DND-41 (cell line): ENCODE measurements at regions not wholly inside any gene's neighbourhood (a gene's known extent, or its start where the extent isn't known, plus 50 kb on each side); places are given as distances from the start of the nearest gene placed in this dataset.

ENCODE experiments used
- CTCF ChIP-seq: IDR thresholded peaks from 2 replicates; pipeline ENCODE4 v1.5.1; 2012; ENCODE audit warnings: borderline replicate concordance, low read length, moderate library complexity, mild to moderate bottlenecking; ENCODE audit not compliant: poor library complexity, severe bottlenecking; ENCODE audit errors: extremely low read depth
- EZH2 ChIP-seq: IDR thresholded peaks from 3 replicates; pipeline ENCODE4 v1.6.1; 2012; ENCODE audit warnings: borderline replicate concordance, low read depth, mild to moderate bottlenecking, moderate library complexity, low read length, inconsistent platforms; ENCODE audit not compliant: severe bottlenecking

GRCh38 chr2:179344970-179345369, 80.3 kb upstream of the SESTD1 start:
- TF ChIP-seq CTCF = no peak
- TF ChIP-seq EZH2 = no peak
